ENCODE measurements at regions not wholly inside any gene's neighbourhood (a gene's known extent, or its start where the extent isn't known, plus 50 kb on each side); places are given as distances from the start of the nearest gene placed in this dataset.
A peak's percentile ranks its signal among the peaks of the same experiment; 100 is the strongest.

- no CpG with 5 or more reads among the region's 1 CpG for WGBS, 2 donors (ENCODE audit: extremely low coverage in 2 of 2, insufficient read length in 2 of 2, insufficient replicate concordance in 1 of 2)
- H3K18ac ChIP-seq (ENCODE audit: low read length) = no peak overlapping the region
- H3K79me1 ChIP-seq (ENCODE audit: low read depth, low read length) = no peaks in the 10 kb centered on the region
- H3K14ac ChIP-seq (ENCODE audit: low read length) = no peak overlapping the region
- no peak overlapping the region for H3K23ac ChIP-seq (ENCODE audit: low read depth, low read length, poor library complexity)
- no peak overlapping the region for H2BK120ac ChIP-seq (ENCODE audit: low read depth, low read length)
- no peak overlapping the region for H2AK5ac ChIP-seq (ENCODE audit: low read depth, low read length)
- H4K91ac ChIP-seq (ENCODE audit: low read depth, low read length, poor library complexity) = no peak overlapping the region
- no peaks in the 10 kb centered on the region for H3K27me3 ChIP-seq (ENCODE audit: control insufficient read depth in 3 of 3, insufficient read depth in 3 of 3, low read depth in 1 of 3, low read length in 3 of 3)
- no peak overlapping the region for H3K27ac ChIP-seq (replicated peaks; ENCODE audit: low read length)
- H2BK12ac ChIP-seq (ENCODE audit: low read length) = no peak overlapping the region
- H3K9me3 ChIP-seq (replicated peaks in 1 of 2; ENCODE audit: control insufficient read depth in 2 of 2, insufficient read depth in 1 of 2, low read depth in 1 of 2, low read length in 2 of 2) = no peaks in the 10 kb centered on the region
- no peak overlapping the region for H3K4ac ChIP-seq (ENCODE audit: low read length)
- no peak overlapping the region for H3K4me2 ChIP-seq (ENCODE audit: insufficient read depth, low read length, poor library complexity, severe bottlenecking)
- no peak overlapping the region for H3K4me3 ChIP-seq (ENCODE audit: low read length in 2 of 2)
- no peak overlapping the region for H2BK5ac ChIP-seq (ENCODE audit: low read length)
- no peaks in the 10 kb centered on the region for H3K36me3 ChIP-seq (replicated peaks in 1 of 2; ENCODE audit: control insufficient read depth in 2 of 2, insufficient read depth in 2 of 2, low read length in 2 of 2)
- DNase-seq (ENCODE audit: low spot score) = no peak
- H2BK15ac ChIP-seq (ENCODE audit: low read length) = no peak overlapping the region
- H3K4me1 ChIP-seq (ENCODE audit: control insufficient read depth in 2 of 2, insufficient read depth in 1 of 2, low read depth in 1 of 2, low read length in 2 of 2) = no peaks in the 10 kb centered on the region
- no peak overlapping the region for H4K8ac ChIP-seq (ENCODE audit: low read depth, low read length)
- H2AFZ ChIP-seq (ENCODE audit: low read length) = no peak overlapping the region
- no peak overlapping the region for H3K9ac ChIP-seq (ENCODE audit: low read depth, low read length, poor library complexity)
These were observed 524.1 kb upstream of the CBLB start for GRCh38 chr3:106392915-106393314.

DNA sequence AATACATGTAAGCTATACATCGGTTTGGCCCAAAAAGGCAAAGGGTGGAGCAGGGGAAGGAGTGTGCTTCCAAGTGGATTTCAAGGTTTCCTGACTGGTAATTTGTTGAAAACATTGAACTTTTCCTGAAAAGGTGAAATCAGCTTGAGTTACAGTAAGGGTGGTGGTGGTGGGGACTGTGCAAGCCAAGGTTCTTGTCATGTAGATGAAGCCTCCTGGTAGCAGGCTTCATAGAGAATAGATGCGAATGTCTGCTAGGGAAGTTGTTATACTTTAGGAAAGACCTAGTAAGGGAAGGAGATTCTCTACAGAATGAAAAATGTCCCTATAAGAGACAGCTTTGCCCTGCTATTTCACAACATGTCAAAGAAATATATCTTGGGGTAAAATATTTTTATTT lies 528.2 kb upstream of the CBLB start:
- no peak overlapping the region for H4K91ac ChIP-seq (ENCODE audit: low read depth, low read length, poor library complexity)
- no peak overlapping the region for H2BK12ac ChIP-seq (ENCODE audit: low read length)
- no peak overlapping the region for H3K4ac ChIP-seq (ENCODE audit: low read length)
- no CpG with 5 or more reads among the region's 2 CpGs for WGBS, 2 donors (ENCODE audit: extremely low coverage in 2 of 2, insufficient read length in 2 of 2, insufficient replicate concordance in 1 of 2)
- no peak overlapping the region for H2BK5ac ChIP-seq (ENCODE audit: low read length)
- no peak overlapping the region for H3K4me3 ChIP-seq (ENCODE audit: low read length in 2 of 2)
- H3K4me2 ChIP-seq (ENCODE audit: insufficient read depth, low read length, poor library complexity, severe bottlenecking) = no peak overlapping the region
- no peak overlapping the region for H2AK5ac ChIP-seq (ENCODE audit: low read depth, low read length)
- H3K18ac ChIP-seq (ENCODE audit: low read length) = no peak overlapping the region
- no peak overlapping the region for H2BK120ac ChIP-seq (ENCODE audit: low read depth, low read length)
- no peaks in the 10 kb centered on the region for H3K27me3 ChIP-seq (ENCODE audit: control insufficient read depth in 3 of 3, insufficient read depth in 3 of 3, low read depth in 1 of 3, low read length in 3 of 3)
- no peak overlapping the region for H4K8ac ChIP-seq (ENCODE audit: low read depth, low read length)
- H3K9ac ChIP-seq (ENCODE audit: low read depth, low read length, poor library complexity) = no peak overlapping the region
- H3K36me3 ChIP-seq (replicated peaks in 1 of 2; ENCODE audit: control insufficient read depth in 2 of 2, insufficient read depth in 2 of 2, low read length in 2 of 2) = no peaks in the 10 kb centered on the region
- H3K14ac ChIP-seq (ENCODE audit: low read length) = no peak overlapping the region
- no peaks in the 10 kb centered on the region for H3K79me1 ChIP-seq (ENCODE audit: low read depth, low read length)
- H3K4me1 ChIP-seq (ENCODE audit: control insufficient read depth in 2 of 2, insufficient read depth in 1 of 2, low read depth in 1 of 2, low read length in 2 of 2) = peaks cover 3 to 7% of the 10 kb centered on the region in 2 donors
- H3K27ac ChIP-seq (replicated peaks; ENCODE audit: low read length) = no peak overlapping the region
- H3K23ac ChIP-seq (ENCODE audit: low read depth, low read length, poor library complexity) = no peak overlapping the region
- no peaks in the 10 kb centered on the region for H3K9me3 ChIP-seq (replicated peaks in 1 of 2; ENCODE audit: control insufficient read depth in 2 of 2, insufficient read depth in 1 of 2, low read depth in 1 of 2, low read length in 2 of 2)
- DNase-seq (ENCODE audit: low spot score) = no peak
- no peak overlapping the region for H2BK15ac ChIP-seq (ENCODE audit: low read length)
- no peak overlapping the region for H2AFZ ChIP-seq (ENCODE audit: low read length)

DNA sequence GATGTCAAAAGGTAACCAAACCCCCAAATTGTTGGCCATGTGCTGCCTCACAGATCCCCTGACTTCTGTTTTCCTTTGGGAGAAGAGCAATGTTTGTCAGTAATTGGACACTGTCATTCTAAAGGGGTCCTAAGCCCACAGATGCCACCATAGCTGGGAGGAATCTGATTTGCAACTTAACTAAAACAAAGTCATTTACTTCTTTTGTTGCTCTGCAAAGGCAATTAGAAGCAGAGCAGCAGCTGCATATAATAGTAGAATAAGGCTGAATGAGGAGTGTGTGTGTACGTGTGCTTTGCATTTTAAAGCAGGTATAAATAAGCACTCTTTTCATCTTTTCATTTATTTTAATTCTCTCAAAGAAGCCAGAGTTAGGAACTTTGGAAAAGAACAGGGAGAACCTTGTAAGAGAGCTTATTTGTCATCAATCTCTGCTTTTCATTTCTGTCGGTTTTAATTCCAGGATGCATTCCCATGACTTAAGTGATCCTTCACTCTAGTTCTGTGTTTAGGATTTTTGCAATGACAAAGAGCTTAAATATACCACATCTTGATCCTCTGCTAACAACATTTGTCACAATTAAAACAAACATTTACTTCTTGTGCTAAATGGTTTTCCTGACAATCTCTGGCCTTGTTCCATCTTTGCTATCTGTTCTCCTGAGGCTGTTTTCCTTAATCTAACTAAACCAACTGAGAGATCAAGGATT lies 530.2 kb upstream of the CBLB start:
- peak; percentile 29 for DNase-seq (ENCODE audit: low spot score)
- WGBS, 2 donors (ENCODE audit: extremely low coverage in 2 of 2, insufficient read length in 2 of 2, insufficient replicate concordance in 1 of 2) = no CpG with 5 or more reads among the region's 2 CpGs
- peaks cover 3 to 7% of the 10 kb centered on the region in 2 donors for H3K4me1 ChIP-seq (ENCODE audit: control insufficient read depth in 2 of 2, insufficient read depth in 1 of 2, low read depth in 1 of 2, low read length in 2 of 2)
- no peak overlapping the region for H4K8ac ChIP-seq (ENCODE audit: low read depth, low read length)
- H3K27me3 ChIP-seq (ENCODE audit: control insufficient read depth in 3 of 3, insufficient read depth in 3 of 3, low read depth in 1 of 3, low read length in 3 of 3) = no peaks in the 10 kb centered on the region
- no peak overlapping the region for H3K23ac ChIP-seq (ENCODE audit: low read depth, low read length, poor library complexity)
- peak overlapping the region; percentile 45 for H2AFZ ChIP-seq (ENCODE audit: low read length)
- no peak overlapping the region for H3K14ac ChIP-seq (ENCODE audit: low read length)
- H3K79me1 ChIP-seq (ENCODE audit: low read depth, low read length) = no peaks in the 10 kb centered on the region
- H2BK12ac ChIP-seq (ENCODE audit: low read length) = no peak overlapping the region
- no peak overlapping the region for H4K91ac ChIP-seq (ENCODE audit: low read depth, low read length, poor library complexity)
- peak overlapping the region; percentile 68 for H3K27ac ChIP-seq (replicated peaks; ENCODE audit: low read length)
- no peak overlapping the region for H2BK120ac ChIP-seq (ENCODE audit: low read depth, low read length)
- H3K4me3 ChIP-seq (ENCODE audit: low read length in 2 of 2) = no peak overlapping the region
- H3K4me2 ChIP-seq (ENCODE audit: insufficient read depth, low read length, poor library complexity, severe bottlenecking) = no peak overlapping the region
- H3K9me3 ChIP-seq (replicated peaks in 1 of 2; ENCODE audit: control insufficient read depth in 2 of 2, insufficient read depth in 1 of 2, low read depth in 1 of 2, low read length in 2 of 2) = no peaks in the 10 kb centered on the region
- H3K9ac ChIP-seq (ENCODE audit: low read depth, low read length, poor library complexity) = no peak overlapping the region
- H2BK5ac ChIP-seq (ENCODE audit: low read length) = no peak overlapping the region
- no peaks in the 10 kb centered on the region for H3K36me3 ChIP-seq (replicated peaks in 1 of 2; ENCODE audit: control insufficient read depth in 2 of 2, insufficient read depth in 2 of 2, low read length in 2 of 2)
- H3K18ac ChIP-seq (ENCODE audit: low read length) = no peak overlapping the region
- H2AK5ac ChIP-seq (ENCODE audit: low read depth, low read length) = no peak overlapping the region
- H2BK15ac ChIP-seq (ENCODE audit: low read length) = no peak overlapping the region
- no peak overlapping the region for H3K4ac ChIP-seq (ENCODE audit: low read length)

DNA sequence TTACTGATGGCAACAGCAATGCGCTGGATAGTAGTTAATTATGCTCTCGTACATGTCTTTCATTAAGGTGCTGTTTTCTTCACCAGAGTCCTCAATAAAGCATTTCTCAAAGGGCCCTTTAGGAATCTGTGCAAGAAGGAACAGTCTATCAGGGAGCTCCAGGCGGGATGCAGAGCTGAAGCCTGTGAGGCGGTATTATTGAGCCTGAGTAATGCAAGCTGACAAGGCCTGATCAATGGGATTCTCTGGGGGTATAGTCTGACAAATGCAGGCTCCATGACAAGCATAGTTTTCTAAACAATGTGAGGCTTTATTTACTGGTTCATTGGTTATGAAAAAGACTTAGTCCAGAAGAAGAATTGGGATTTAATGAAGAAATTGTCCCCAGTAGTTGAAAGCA lies 530.9 kb upstream of the CBLB start:
- H3K4me2 ChIP-seq (ENCODE audit: insufficient read depth, low read length, poor library complexity, severe bottlenecking) = no peak overlapping the region
- peak overlapping the region; percentile 68 for H3K27ac ChIP-seq (replicated peaks; ENCODE audit: low read length)
- no peak overlapping the region for H3K4me3 ChIP-seq (ENCODE audit: low read length in 2 of 2)

More for the DNA sequence above, 530.9 kb upstream of the CBLB start:
- H3K27me3 ChIP-seq (ENCODE audit: control insufficient read depth in 3 of 3, insufficient read depth in 3 of 3, low read depth in 1 of 3, low read length in 3 of 3) = no peaks in the 10 kb centered on the region
- H3K36me3 ChIP-seq (replicated peaks in 1 of 2; ENCODE audit: control insufficient read depth in 2 of 2, insufficient read depth in 2 of 2, low read length in 2 of 2) = no peaks in the 10 kb centered on the region
- no peak overlapping the region for H2AK5ac ChIP-seq (ENCODE audit: low read depth, low read length)
- H3K23ac ChIP-seq (ENCODE audit: low read depth, low read length, poor library complexity) = no peak overlapping the region
- H3K9ac ChIP-seq (ENCODE audit: low read depth, low read length, poor library complexity) = no peak overlapping the region
- H2BK12ac ChIP-seq (ENCODE audit: low read length) = no peak overlapping the region
- no peak overlapping the region for H4K91ac ChIP-seq (ENCODE audit: low read depth, low read length, poor library complexity)
- no peak overlapping the region for H2BK5ac ChIP-seq (ENCODE audit: low read length)
- no peak overlapping the region for H2BK15ac ChIP-seq (ENCODE audit: low read length)
- peak overlapping the region; percentile 45 for H2AFZ ChIP-seq (ENCODE audit: low read length)
- no peak overlapping the region for H3K18ac ChIP-seq (ENCODE audit: low read length)
- H3K14ac ChIP-seq (ENCODE audit: low read length) = no peak overlapping the region
- H3K4me1 ChIP-seq (ENCODE audit: control insufficient read depth in 2 of 2, insufficient read depth in 1 of 2, low read depth in 1 of 2, low read length in 2 of 2) = peaks cover 3 to 7% of the 10 kb centered on the region in 2 donors
- H3K79me1 ChIP-seq (ENCODE audit: low read depth, low read length) = no peaks in the 10 kb centered on the region
- peak; percentile 60 for DNase-seq (ENCODE audit: low spot score)
- H4K8ac ChIP-seq (ENCODE audit: low read depth, low read length) = no peak overlapping the region
- H3K4ac ChIP-seq (ENCODE audit: low read length) = no peak overlapping the region
- no peak overlapping the region for H2BK120ac ChIP-seq (ENCODE audit: low read depth, low read length)
- no CpG with 5 or more reads among the region's 4 CpGs for whole genome bisulfite sequencing, 2 donors (ENCODE audit: extremely low coverage in 2 of 2, insufficient read length in 2 of 2, insufficient replicate concordance in 1 of 2)
- H3K9me3 ChIP-seq (replicated peaks in 1 of 2; ENCODE audit: control insufficient read depth in 2 of 2, insufficient read depth in 1 of 2, low read depth in 1 of 2, low read length in 2 of 2) = no peaks in the 10 kb centered on the region

Data from neuronal stem cell (in vitro differentiated cells).